ENCODE measurements at regions not wholly inside any gene's neighbourhood (a gene's known extent, or its start where the extent isn't known, plus 50 kb on each side); places are given as distances from the start of the nearest gene placed in this dataset.

- FAIRE-seq: no peak
- TF ChIP-seq, protein P1, sequence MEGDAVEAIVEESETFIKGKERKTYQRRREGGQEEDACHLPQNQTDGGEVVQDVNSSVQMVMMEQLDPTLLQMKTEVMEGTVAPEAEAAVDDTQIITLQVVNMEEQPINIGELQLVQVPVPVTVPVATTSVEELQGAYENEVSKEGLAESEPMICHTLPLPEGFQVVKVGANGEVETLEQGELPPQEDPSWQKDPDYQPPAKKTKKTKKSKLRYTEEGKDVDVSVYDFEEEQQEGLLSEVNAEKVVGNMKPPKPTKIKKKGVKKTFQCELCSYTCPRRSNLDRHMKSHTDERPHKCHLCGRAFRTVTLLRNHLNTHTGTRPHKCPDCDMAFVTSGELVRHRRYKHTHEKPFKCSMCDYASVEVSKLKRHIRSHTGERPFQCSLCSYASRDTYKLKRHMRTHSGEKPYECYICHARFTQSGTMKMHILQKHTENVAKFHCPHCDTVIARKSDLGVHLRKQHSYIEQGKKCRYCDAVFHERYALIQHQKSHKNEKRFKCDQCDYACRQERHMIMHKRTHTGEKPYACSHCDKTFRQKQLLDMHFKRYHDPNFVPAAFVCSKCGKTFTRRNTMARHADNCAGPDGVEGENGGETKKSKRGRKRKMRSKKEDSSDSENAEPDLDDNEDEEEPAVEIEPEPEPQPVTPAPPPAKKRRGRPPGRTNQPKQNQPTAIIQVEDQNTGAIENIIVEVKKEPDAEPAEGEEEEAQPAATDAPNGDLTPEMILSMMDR (optimal IDR thresholded peaks at IDR 0.05 in 1 of 3, IDR thresholded peaks at IDR 0.05 in 1 of 3, conservative IDR thresholded peaks at IDR 0.05 in 1 of 3; ENCODE audit: extremely low read depth in 1 of 3, insufficient read depth in 2 of 3, low read length in 3 of 3): no peak
- TF ChIP-seq EZH2 (IDR thresholded peaks at IDR 0.05; ENCODE audit: low read length): no peak
- no peaks in the 10 kb centered on the region for H3K9me1 ChIP-seq (ENCODE audit: control insufficient read depth, extremely low read depth, insufficient read depth, low read length)
- H3K4me1 ChIP-seq (ENCODE audit: control insufficient read depth, extremely low read depth, insufficient read depth, low read length): no peaks in the 10 kb centered on the region
- no peaks in the 10 kb centered on the region for H3K27me3 ChIP-seq (ENCODE audit: control insufficient read depth, extremely low read depth, insufficient read depth, low read length)
- no peaks in the 10 kb centered on the region for H3K9me3 ChIP-seq (ENCODE audit: control insufficient read depth, low read depth, low read length)
- H3K36me3 ChIP-seq (ENCODE audit: control insufficient read depth in 2 of 2, extremely low read depth in 1 of 2, insufficient read depth in 2 of 2, low read length in 2 of 2): no peaks in the 10 kb centered on the region
- no peaks in the 10 kb centered on the region for H4K20me1 ChIP-seq (ENCODE audit: control insufficient read depth, extremely low read depth, insufficient read depth, low read length)
- H3K4me2 ChIP-seq (ENCODE audit: control insufficient read depth, extremely low read depth, insufficient read depth, low read depth, low read length): no peak overlapping the region
- H3K9ac ChIP-seq (ENCODE audit: control insufficient read depth, extremely low read depth, insufficient read depth, low read length): no peak overlapping the region
- no peak overlapping the region for H3K4me3 ChIP-seq (ENCODE audit: control insufficient read depth in 2 of 3, extremely low read depth in 1 of 3, insufficient read depth in 2 of 3, low read depth in 1 of 3, low read length in 3 of 3)
- no peak for DNase-seq (ENCODE audit: low read depth, low spot score)
- H3K27ac ChIP-seq (ENCODE audit: control insufficient read depth, insufficient read depth, low read length): no peak overlapping the region
- H3K79me2 ChIP-seq (ENCODE audit: control insufficient read depth, insufficient read depth, low read length): no peaks in the 10 kb centered on the region
- dilution Hi-C loops (cut with MboI; ENCODE audit: extremely low pct_ligation_motif_present, low sequenced_read_pairs): no loop called here
- no peak overlapping the region for H2AFZ ChIP-seq (ENCODE audit: control insufficient read depth, low read length)
Observed at GRCh38 chr3:74542441-74542840, 72.0 kb downstream of the CNTN3 start.

GRCh38 chr3:74539876-74540275 is 74.6 kb downstream of the CNTN3 start:
- FAIRE-seq (no peak), DNase-seq (ENCODE audit: low read depth, low spot score) (no peak)
- no peaks in the 10 kb centered on the region for H3K36me3 ChIP-seq (ENCODE audit: control insufficient read depth in 2 of 2, extremely low read depth in 1 of 2, insufficient read depth in 2 of 2, low read length in 2 of 2)
- peaks cover 3% of the 10 kb centered on the region for H3K9me3 ChIP-seq (ENCODE audit: control insufficient read depth, low read depth, low read length)
- no peaks in the 10 kb centered on the region for H4K20me1 ChIP-seq (ENCODE audit: control insufficient read depth, extremely low read depth, insufficient read depth, low read length)
- no peaks in the 10 kb centered on the region for H3K27me3 ChIP-seq (ENCODE audit: control insufficient read depth, extremely low read depth, insufficient read depth, low read length)
- H3K27ac ChIP-seq (ENCODE audit: control insufficient read depth, insufficient read depth, low read length): no peak overlapping the region
- no peak overlapping the region for H3K9ac ChIP-seq (ENCODE audit: control insufficient read depth, extremely low read depth, insufficient read depth, low read length)
- no peak overlapping the region for H3K4me2 ChIP-seq (ENCODE audit: control insufficient read depth, extremely low read depth, insufficient read depth, low read depth, low read length)
- TF ChIP-seq, protein P1 (optimal IDR thresholded peaks at IDR 0.05 in 1 of 3, IDR thresholded peaks at IDR 0.05 in 1 of 3, conservative IDR thresholded peaks at IDR 0.05 in 1 of 3; ENCODE audit: extremely low read depth in 1 of 3, insufficient read depth in 2 of 3, low read length in 3 of 3): no peak
- TF ChIP-seq EZH2 (IDR thresholded peaks at IDR 0.05; ENCODE audit: low read length): no peak
- H3K79me2 ChIP-seq (ENCODE audit: control insufficient read depth, insufficient read depth, low read length): no peaks in the 10 kb centered on the region
- no peaks in the 10 kb centered on the region for H3K9me1 ChIP-seq (ENCODE audit: control insufficient read depth, extremely low read depth, insufficient read depth, low read length)
- no peaks in the 10 kb centered on the region for H3K4me1 ChIP-seq (ENCODE audit: control insufficient read depth, extremely low read depth, insufficient read depth, low read length)
- dilution Hi-C loops (cut with MboI; ENCODE audit: extremely low pct_ligation_motif_present, low sequenced_read_pairs): no loop called here
- H2AFZ ChIP-seq (ENCODE audit: control insufficient read depth, low read length): no peak overlapping the region
- no peak overlapping the region for H3K4me3 ChIP-seq (ENCODE audit: control insufficient read depth in 2 of 3, extremely low read depth in 1 of 3, insufficient read depth in 2 of 3, low read depth in 1 of 3, low read length in 3 of 3)
